CD4-positive, CD25-positive, alpha-beta regulatory T cell (primary cell): ENCODE measurements at regions not wholly inside any gene's neighbourhood (a gene's known extent, or its start where the extent isn't known, plus 50 kb on each side); places are given as distances from the start of the nearest gene placed in this dataset.
"Not testable (repeated sequence)": the region's sequence is repeated elsewhere in the genome, so short reads cannot be mapped to it uniquely, and the experiment has no call there.

Experiments
- ATAC-seq, 2 donors: fragments of 150-1000 bp; cut with Tn5 transposase; one replicate each; pipeline ENCODE4 v1.10.0; 2021; ENCODE audit warnings: low read depth in 2 of 2, moderate number of reproducible peaks in 2 of 2, moderate library complexity in 1 of 2
- DNase-seq, 3 donors: peaks; one replicate each; pipeline versions ENCODE4 v3.0.0 to v3.0.0-alpha.2; 2012 to 2022; ENCODE audit warnings: mixed read lengths in 1 of 3
- H3K27ac ChIP-seq: one replicate; pipeline ENCODE4 v1.7.0; 2013; ENCODE audit warnings: mild to moderate bottlenecking, low read length; ENCODE audit not compliant: insufficient read depth, poor library complexity, severe bottlenecking
- H3K27me3 ChIP-seq: one replicate; pipeline ENCODE4 v1.7.0; 2013; ENCODE audit warnings: low read length; ENCODE audit not compliant: control insufficient read depth, insufficient read depth
- H3K36me3 ChIP-seq: one replicate; pipeline ENCODE4 v1.7.0; 2013; ENCODE audit warnings: mild to moderate bottlenecking, low read length, moderate library complexity; ENCODE audit not compliant: control insufficient read depth, insufficient read depth
- H3K4me1 ChIP-seq: 2 replicates; pipeline ENCODE4 v1.7.0; 2013; ENCODE audit warnings: mild to moderate bottlenecking, low read length; ENCODE audit not compliant: insufficient read depth, control insufficient read depth, poor library complexity, severe bottlenecking
- H3K4me3 ChIP-seq: one replicate; pipeline ENCODE4 v1.7.0; 2013; ENCODE audit warnings: low read depth, mild to moderate bottlenecking, low read length, moderate library complexity
- H3K9me3 ChIP-seq, 2 experiments: 1 replicate in 1 of 2; 2 replicates in 1 of 2; pipeline ENCODE4 v1.7.0; 2013; ENCODE audit warnings: low read length in 2 of 2, mild to moderate bottlenecking in 1 of 2, moderate library complexity in 1 of 2; ENCODE audit not compliant: control insufficient read depth in 2 of 2
- H3K27ac Mint-ChIP-seq, 3 donors: one replicate each; pipeline ENCODE4 v1.8.0; 2020 to 2022; ENCODE audit warnings: mild to moderate bottlenecking in 3 of 3, mixed read lengths in 3 of 3, moderate library complexity in 2 of 3
- H3K27me3 Mint-ChIP-seq: one replicate; pipeline ENCODE4 v1.8.0; 2022; ENCODE audit warnings: mild to moderate bottlenecking, mixed read lengths
- H3K36me3 Mint-ChIP-seq: one replicate; pipeline ENCODE4 v1.8.0; 2020; ENCODE audit warnings: mixed read lengths
- H3K4me1 Mint-ChIP-seq, 4 donors: one replicate each; pipeline ENCODE4 v1.8.0; 2020 to 2022; ENCODE audit warnings: mixed read lengths in 4 of 4, mild to moderate bottlenecking in 1 of 4
- H3K4me3 Mint-ChIP-seq, 4 donors: one replicate each; pipeline ENCODE4 v1.8.0; 2020 to 2022; ENCODE audit warnings: mild to moderate bottlenecking in 4 of 4, mixed read lengths in 4 of 4, moderate library complexity in 3 of 4
- H3K9me3 Mint-ChIP-seq, 7 donors: one replicate each; pipeline ENCODE4 v1.8.0; 2020 to 2022; ENCODE audit warnings: mixed read lengths in 7 of 7, mild to moderate bottlenecking in 3 of 7, moderate library complexity in 2 of 7

- not testable (repeated sequence) for H3K27me3 ChIP-seq, ATAC-seq, H3K27ac ChIP-seq
Measured at GRCh38 chr19:23535901-23536300, 140.6 kb upstream of the ZNF91 start.

GRCh38 chr19:23533441-23533840, 138.2 kb upstream of the ZNF91 start:
- H3K4me3 Mint-ChIP-seq, H3K4me1 ChIP-seq, H3K36me3 Mint-ChIP-seq, H3K27me3 ChIP-seq, H3K27ac ChIP-seq, ATAC-seq, H3K4me3 ChIP-seq, H3K27me3 Mint-ChIP-seq, H3K36me3 ChIP-seq, H3K27ac Mint-ChIP-seq, H3K4me1 Mint-ChIP-seq, DNase-seq: not testable (repeated sequence)
- peaks cover 0 to 36% (median 7%) of the 10 kb centered on the region in 7 donors for H3K9me3 Mint-ChIP-seq
- H3K9me3 ChIP-seq: peaks cover 1 to 20% of the 10 kb centered on the region in 2 experiments

More at GRCh38 chr19:23535901-23536300, 140.6 kb upstream of the ZNF91 start:
- not testable (repeated sequence) for H3K4me1 Mint-ChIP-seq, H3K36me3 Mint-ChIP-seq, H3K9me3 ChIP-seq, H3K4me1 ChIP-seq, DNase-seq, H3K36me3 ChIP-seq, H3K27me3 Mint-ChIP-seq, H3K4me3 ChIP-seq, H3K27ac Mint-ChIP-seq, H3K4me3 Mint-ChIP-seq
- peaks cover 0 to 20% (median 7%) of the 10 kb centered on the region in 7 donors for H3K9me3 Mint-ChIP-seq

GRCh38 chr19:23531976-23532375, 136.7 kb upstream of the ZNF91 start:
- Mint-ChIP-seq H3K27ac (no peak overlapping the region), H3K27me3 (no peaks in the 10 kb centered on the region), H3K9me3 (peaks cover 0 to 46% (median 7%) of the 10 kb centered on the region in 7 donors), H3K36me3 (no peaks in the 10 kb centered on the region), H3K4me3 (no peak overlapping the region), H3K4me1 (peaks cover 0 to 1% (median 0%) of the 10 kb centered on the region in 4 donors)
- DNase-seq (no peak), ATAC-seq (no peak)
- Histone ChIP-seq H3K4me1 (no peaks in the 10 kb centered on the region), H3K27ac (no peak overlapping the region), H3K36me3 (no peaks in the 10 kb centered on the region), H3K9me3 (peaks cover 1 to 32% of the 10 kb centered on the region in 2 experiments), H3K4me3 (no peak overlapping the region), H3K27me3 (no peaks in the 10 kb centered on the region)

- H3K27ac Mint-ChIP-seq: no peak overlapping the region
- H3K4me3 ChIP-seq: no peak overlapping the region
- no peak for DNase-seq
- no peaks in the 10 kb centered on the region for H3K4me1 ChIP-seq
- no peaks in the 10 kb centered on the region for H3K27me3 ChIP-seq
- peaks cover 0 to 1% (median 0%) of the 10 kb centered on the region in 4 donors for H3K4me1 Mint-ChIP-seq
- H3K27me3 Mint-ChIP-seq: no peaks in the 10 kb centered on the region
- H3K9me3 Mint-ChIP-seq: peaks cover 0 to 46% (median 5%) of the 10 kb centered on the region in 7 donors
- H3K4me3 Mint-ChIP-seq: no peak overlapping the region
- no peaks in the 10 kb centered on the region for H3K36me3 ChIP-seq
- peaks cover 1 to 38% of the 10 kb centered on the region in 2 experiments for H3K9me3 ChIP-seq
- no peak for ATAC-seq
- H3K36me3 Mint-ChIP-seq: no peaks in the 10 kb centered on the region
- H3K27ac ChIP-seq: no peak overlapping the region
Measured at GRCh38 chr19:23531231-23531790, 136.0 kb upstream of the ZNF91 start.

GRCh38 chr19:23528376-23528775, 133.1 kb upstream of the ZNF91 start:
- H3K27ac ChIP-seq: no peak overlapping the region
- Mint-ChIP-seq H3K9me3 (peaks cover 0 to 39% (median 8%) of the 10 kb centered on the region in 7 donors), H3K4me1 (peaks cover 0 to 1% (median 0%) of the 10 kb centered on the region in 4 donors), H3K4me3 (no peak overlapping the region), H3K27ac (peak overlapping the region in 1 of 3 donors; percentile 65), H3K27me3 (no peaks in the 10 kb centered on the region), H3K36me3 (no peaks in the 10 kb centered on the region)
- DNase-seq: no peak
- no peak for ATAC-seq
- H3K27me3 ChIP-seq: no peaks in the 10 kb centered on the region
- H3K4me3 ChIP-seq: no peak overlapping the region
- no peaks in the 10 kb centered on the region for H3K4me1 ChIP-seq
- H3K36me3 ChIP-seq: no peaks in the 10 kb centered on the region
- peaks cover 4 to 41% of the 10 kb centered on the region in 2 experiments for H3K9me3 ChIP-seq

- peaks cover 4 to 41% of the 10 kb centered on the region in 2 experiments for H3K9me3 ChIP-seq
- no peaks in the 10 kb centered on the region for H3K4me1 ChIP-seq
- no peak for ATAC-seq
- no peak overlapping the region for H3K27ac ChIP-seq
- Mint-ChIP-seq H3K27me3 (no peaks in the 10 kb centered on the region), H3K36me3 (no peaks in the 10 kb centered on the region), H3K4me1 (peaks cover 0 to 1% (median 0%) of the 10 kb centered on the region in 4 donors), H3K9me3 (peaks cover 0 to 39% (median 8%) of the 10 kb centered on the region in 7 donors), H3K27ac (no peak overlapping the region), H3K4me3 (no peak overlapping the region)
- DNase-seq: no peak
- H3K4me3 ChIP-seq: no peak overlapping the region
- no peaks in the 10 kb centered on the region for H3K27me3 ChIP-seq
- H3K36me3 ChIP-seq: no peaks in the 10 kb centered on the region
Measured at GRCh38 chr19:23527797-23528196, 132.5 kb upstream of the ZNF91 start.

- H3K27me3 Mint-ChIP-seq: no peaks in the 10 kb centered on the region
- H3K36me3 Mint-ChIP-seq: no peaks in the 10 kb centered on the region
- H3K9me3 Mint-ChIP-seq: peaks cover 0 to 33% (median 8%) of the 10 kb centered on the region in 7 donors
Measured at GRCh38 chr19:23526302-23526701, 131.0 kb upstream of the ZNF91 start.

GRCh38 chr19:23525276-23525852, 130.1 kb upstream of the ZNF91 start:
- no peaks in the 10 kb centered on the region for H3K36me3 Mint-ChIP-seq
- no peak for DNase-seq
- no peaks in the 10 kb centered on the region for H3K4me1 ChIP-seq
- no peaks in the 10 kb centered on the region for H3K4me1 Mint-ChIP-seq
- no peak overlapping the region for H3K27ac ChIP-seq
- no peak for ATAC-seq
- H3K9me3 ChIP-seq: peaks cover 4 to 30% of the 10 kb centered on the region in 2 experiments
- no peak overlapping the region for H3K27ac Mint-ChIP-seq
- H3K36me3 ChIP-seq: no peaks in the 10 kb centered on the region
- no peak overlapping the region for H3K4me3 ChIP-seq
- peaks cover 0 to 29% (median 5%) of the 10 kb centered on the region in 7 donors for H3K9me3 Mint-ChIP-seq
- H3K27me3 Mint-ChIP-seq: no peaks in the 10 kb centered on the region
- no peaks in the 10 kb centered on the region for H3K27me3 ChIP-seq
- H3K4me3 Mint-ChIP-seq: no peak overlapping the region

More at GRCh38 chr19:23526302-23526701, 131.0 kb upstream of the ZNF91 start:
- no peaks in the 10 kb centered on the region for H3K36me3 ChIP-seq
- no peak overlapping the region for H3K27ac ChIP-seq
- no peak overlapping the region for H3K4me3 Mint-ChIP-seq
- no peaks in the 10 kb centered on the region for H3K4me1 Mint-ChIP-seq
- no peak overlapping the region for H3K27ac Mint-ChIP-seq
- H3K4me1 ChIP-seq: no peaks in the 10 kb centered on the region
- ATAC-seq: no peak
- H3K9me3 ChIP-seq: peaks cover 4 to 37% of the 10 kb centered on the region in 2 experiments
- H3K4me3 ChIP-seq: no peak overlapping the region
- no peaks in the 10 kb centered on the region for H3K27me3 ChIP-seq
- DNase-seq: no peak
